ENCODE measurements at regions not wholly inside any gene's neighbourhood (a gene's known extent, or its start where the extent isn't known, plus 50 kb on each side); places are given as distances from the start of the nearest gene placed in this dataset.

DNA sequence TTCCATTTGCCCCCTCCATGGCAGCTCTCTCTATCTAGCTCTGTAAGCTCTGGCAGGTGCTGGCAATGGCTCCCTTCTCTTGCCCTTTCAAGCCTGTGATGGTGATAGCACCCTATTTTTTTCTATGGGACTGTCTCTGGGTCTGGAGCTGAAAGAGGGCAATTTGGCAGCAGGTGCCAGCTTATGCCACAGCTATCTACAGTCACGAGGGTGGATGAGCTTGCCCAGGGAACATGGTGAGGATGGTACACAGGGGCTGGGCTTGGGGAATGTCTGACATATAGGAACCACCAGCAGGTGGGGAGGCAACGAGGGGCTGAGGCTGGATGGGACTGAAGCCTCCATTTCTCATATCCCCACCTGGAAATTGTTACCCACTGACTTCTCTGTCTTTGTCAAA, 175.4 kb upstream of the SYT13 start:
- TF ChIP-seq POLR2AphosphoS5 (IDR thresholded peaks at IDR 0.05; ENCODE audit: low read depth, low read length) (no peak), TAF1 (IDR thresholded peaks at IDR 0.05; ENCODE audit: borderline replicate concordance, insufficient read depth, low read length) (no peak), REST (IDR thresholded peaks at IDR 0.05; ENCODE audit: insufficient read depth in 1 of 2, low read depth in 2 of 2, low read length in 2 of 2) (no peak), SIN3A (IDR thresholded peaks at IDR 0.05; ENCODE audit: borderline replicate concordance, insufficient read depth, low read length) (no peak), FOXP2 (optimal IDR thresholded peaks at IDR 0.05; ENCODE audit: borderline replicate concordance, extremely low read depth, extremely low read length, insufficient read depth) (no peak)
